Dendritic cell treated with granulocyte-macrophage colony-stimulating factor and Interleukin-4, amounts not matched to agents 40 ng/mL and 50 ng/mL, for 4 days (primary cell): ENCODE measurements at regions not wholly inside any gene's neighbourhood (a gene's known extent, or its start where the extent isn't known, plus 50 kb on each side); places are given as distances from the start of the nearest gene placed in this dataset.
"Not testable (repeated sequence)": the region's sequence is repeated elsewhere in the genome, so short reads cannot be mapped to it uniquely, and the experiment has no call there.

Source experiments
- H3K27ac Mint-ChIP-seq: one replicate; pipeline ENCODE4 v1.8.0; 2022; ENCODE audit warnings: mild to moderate bottlenecking, mixed read lengths
- H3K27me3 Mint-ChIP-seq: one replicate; pipeline ENCODE4 v1.8.0; 2022; ENCODE audit warnings: mild to moderate bottlenecking, mixed read lengths
- H3K36me3 Mint-ChIP-seq: one replicate; pipeline ENCODE4 v1.8.0; 2022; ENCODE audit warnings: low read depth, mixed read lengths
- H3K4me1 Mint-ChIP-seq: one replicate; pipeline ENCODE4 v1.8.0; 2022; ENCODE audit warnings: low read depth, mixed read lengths
- H3K4me3 Mint-ChIP-seq: one replicate; pipeline ENCODE4 v1.8.0; 2022; ENCODE audit warnings: mild to moderate bottlenecking, moderate library complexity, mixed read lengths
- H3K9me3 Mint-ChIP-seq: one replicate; pipeline ENCODE4 v1.8.0; 2022; ENCODE audit warnings: mixed read lengths
- intact Hi-C: fragments of 100-400 bp; cut with micrococcal nuclease; formaldehyde crosslinking; loops from one replicate; pipeline ENCODE4 v1.15.0; 2022

DNA sequence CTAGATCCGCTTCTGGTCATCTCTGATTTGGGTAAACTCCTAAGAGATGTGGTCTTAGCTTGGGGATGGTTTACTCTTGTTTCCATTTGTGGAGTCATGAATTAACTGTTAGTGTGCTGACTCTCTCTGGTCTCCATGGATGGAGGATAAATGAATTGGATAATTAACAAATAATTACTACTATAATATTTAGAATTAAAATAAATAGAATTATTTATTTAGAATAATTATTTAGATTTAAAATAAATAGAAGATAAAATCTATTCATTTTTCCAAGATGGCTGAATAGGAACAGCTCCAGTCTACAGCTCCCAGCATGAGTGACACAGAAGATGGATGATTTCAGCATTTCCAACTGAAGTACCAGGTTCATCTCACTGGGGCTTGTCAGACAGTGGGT is 1587.4 kb upstream of the AGA start:
- no peaks in the 10 kb centered on the region for H3K36me3 Mint-ChIP-seq
- intact Hi-C loops = no loop called here

DNA sequence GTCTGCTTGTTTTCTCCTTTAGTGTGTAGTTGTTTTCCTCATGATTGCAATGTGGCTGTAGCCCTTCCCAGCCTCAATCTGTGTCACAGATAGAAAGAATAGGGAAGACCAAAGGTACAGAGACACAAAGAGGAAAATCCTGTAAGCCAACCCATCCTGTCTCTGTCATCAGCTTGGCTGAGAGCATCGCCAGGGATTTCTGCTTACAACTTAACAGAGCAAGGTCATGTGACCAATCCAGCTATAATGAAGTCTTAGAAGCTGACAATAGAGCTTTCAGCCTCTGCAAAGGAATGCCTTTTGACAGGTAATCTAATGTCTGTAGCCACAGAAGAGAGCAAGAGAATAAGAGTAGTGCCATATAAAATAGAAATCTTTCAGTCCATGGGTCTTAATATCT is 1598.0 kb upstream of the AGA start:
- Mint-ChIP-seq H3K27ac (no peak overlapping the region), H3K9me3 (no peaks in the 10 kb centered on the region), H3K4me3 (no peak overlapping the region), H3K4me1 (no peaks in the 10 kb centered on the region), H3K27me3 (no peaks in the 10 kb centered on the region), H3K36me3 (no peaks in the 10 kb centered on the region)
- intact Hi-C loops = no loop called here

More for the DNA sequence above, 1587.4 kb upstream of the AGA start:
- Mint-ChIP-seq H3K27me3 (no peaks in the 10 kb centered on the region), H3K4me1 (no peaks in the 10 kb centered on the region), H3K27ac (no peak overlapping the region), H3K9me3 (peaks cover 71% of the 10 kb centered on the region), H3K4me3 (no peak overlapping the region)

DNA sequence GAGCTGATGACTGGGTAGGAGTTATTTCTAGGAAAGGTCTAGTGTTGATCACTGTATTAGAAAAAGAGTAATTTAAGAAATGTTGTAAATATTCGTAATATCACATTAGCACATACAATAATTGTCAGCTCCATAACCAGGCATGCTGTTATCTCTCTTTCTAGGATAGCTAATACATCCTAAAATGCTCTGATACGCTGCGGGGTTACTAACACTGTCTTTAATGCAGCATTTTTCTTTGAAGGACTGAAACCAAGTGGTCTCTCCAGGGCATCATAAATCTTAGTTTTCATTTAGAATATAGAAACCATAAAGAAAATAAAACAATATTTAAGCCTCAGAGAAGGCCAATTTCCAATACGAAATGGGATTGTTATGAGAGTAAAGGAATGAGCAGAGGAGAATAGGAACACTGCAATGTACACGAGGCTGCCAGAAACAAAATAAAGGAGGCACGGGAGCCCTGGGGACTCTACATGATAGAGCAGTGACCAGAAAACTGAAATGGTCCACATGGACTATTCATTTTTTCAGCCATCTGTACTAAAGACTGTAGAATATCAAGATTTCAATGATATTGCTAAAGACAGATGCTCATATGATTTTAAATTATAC is 1606.7 kb upstream of the AGA start:
- Mint-ChIP-seq H3K36me3 (no peaks in the 10 kb centered on the region), H3K27ac (no peak overlapping the region), H3K4me1 (no peaks in the 10 kb centered on the region), H3K27me3 (no peaks in the 10 kb centered on the region), H3K4me3 (no peak overlapping the region), H3K9me3 (peaks cover 11% of the 10 kb centered on the region)
- intact Hi-C loops = no loop called here

DNA sequence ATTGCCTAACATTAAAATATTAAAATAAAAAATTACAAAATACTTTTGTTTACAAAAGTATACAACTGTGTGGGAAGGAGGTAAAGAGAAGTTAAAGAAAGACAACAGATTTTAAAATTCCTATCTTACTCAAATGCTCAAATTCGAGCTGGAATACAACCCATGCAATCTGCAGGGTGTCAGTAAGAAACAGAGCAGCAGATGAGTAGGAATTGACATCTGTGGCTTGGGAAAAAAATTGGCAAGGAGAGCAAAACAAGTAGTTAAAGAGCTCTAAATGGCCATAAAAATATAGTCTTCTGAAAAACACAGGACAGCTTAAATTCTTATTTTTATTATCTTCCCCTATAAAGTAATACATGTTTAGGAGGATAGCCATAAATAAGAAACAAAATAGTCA is 1609.0 kb upstream of the AGA start:
- intact Hi-C loops = no loop called here
- H3K27me3 Mint-ChIP-seq = no peaks in the 10 kb centered on the region
- peaks cover 9% of the 10 kb centered on the region for H3K9me3 Mint-ChIP-seq
- no peaks in the 10 kb centered on the region for H3K4me1 Mint-ChIP-seq
- H3K36me3 Mint-ChIP-seq = no peaks in the 10 kb centered on the region
- no peak overlapping the region for H3K4me3 Mint-ChIP-seq
- H3K27ac Mint-ChIP-seq = no peak overlapping the region

DNA sequence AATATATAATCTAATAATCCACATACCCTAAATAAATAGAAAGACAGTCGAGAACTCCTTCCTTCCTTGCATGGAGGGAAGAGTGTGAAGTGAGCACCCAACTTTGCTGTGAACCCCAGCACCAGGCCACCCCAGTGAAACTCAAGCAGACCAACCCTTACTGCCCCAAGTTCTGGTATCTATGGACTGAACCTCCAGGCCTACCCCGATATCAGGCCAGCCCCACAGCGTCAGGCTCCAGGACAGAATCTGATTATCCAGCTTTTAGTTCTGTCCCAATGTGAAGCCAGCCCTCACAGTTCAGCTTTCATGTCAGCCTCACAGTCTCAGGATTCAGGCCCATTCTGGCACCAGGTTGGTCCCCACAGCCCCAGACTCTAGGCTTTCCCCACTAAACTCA is 1617.2 kb upstream of the AGA start:
- peaks cover 34% of the 10 kb centered on the region for H3K9me3 Mint-ChIP-seq
- H3K27ac Mint-ChIP-seq = no peak overlapping the region
- intact Hi-C loops = no loop called here
- no peaks in the 10 kb centered on the region for H3K4me1 Mint-ChIP-seq
- no peaks in the 10 kb centered on the region for H3K36me3 Mint-ChIP-seq
- no peak overlapping the region for H3K4me3 Mint-ChIP-seq
- no peaks in the 10 kb centered on the region for H3K27me3 Mint-ChIP-seq

DNA sequence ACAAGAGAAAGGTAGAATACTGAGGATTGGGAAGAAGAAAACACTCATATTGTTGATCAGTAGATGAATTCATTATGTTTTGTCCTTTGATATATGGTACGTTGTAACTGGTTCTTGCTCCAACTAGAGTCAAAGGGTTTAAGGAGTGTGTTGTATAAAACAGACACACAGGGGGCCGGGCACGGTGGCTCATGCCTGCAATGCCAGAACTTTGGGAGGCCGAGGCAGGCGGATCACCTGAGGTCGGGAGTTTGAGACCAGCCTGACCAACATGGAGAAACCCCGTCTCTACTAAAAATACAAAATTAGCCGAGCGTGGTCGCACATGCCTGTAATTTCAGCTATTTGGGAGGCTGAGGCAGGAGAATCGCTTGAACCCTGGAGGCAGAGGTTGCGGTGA is 1624.0 kb upstream of the AGA start:
- intact Hi-C loops, H3K4me3 Mint-ChIP-seq, H3K27me3 Mint-ChIP-seq, H3K36me3 Mint-ChIP-seq, H3K27ac Mint-ChIP-seq, H3K4me1 Mint-ChIP-seq: not testable (repeated sequence)
- peaks cover 19% of the 10 kb centered on the region for H3K9me3 Mint-ChIP-seq

DNA sequence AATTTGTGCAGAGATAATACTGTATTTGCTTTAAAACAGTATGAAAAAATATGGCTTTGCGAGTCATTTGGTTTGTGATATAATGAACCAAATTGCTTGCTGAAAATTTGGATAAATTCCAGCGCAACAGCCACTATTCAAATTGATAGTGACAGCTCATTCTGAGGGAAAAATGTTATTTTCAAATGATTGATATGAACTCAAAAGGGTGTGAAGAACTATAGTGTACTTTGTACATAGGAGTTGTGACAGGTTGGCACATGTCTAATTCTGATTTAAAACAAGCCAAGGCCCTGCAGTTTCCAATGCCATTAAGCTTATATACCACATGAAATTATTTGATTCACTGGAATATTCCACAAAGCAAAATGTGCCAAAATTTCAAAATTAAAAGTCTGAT is 1628.9 kb upstream of the AGA start:
- H3K9me3 Mint-ChIP-seq = peaks cover 27% of the 10 kb centered on the region
- H3K36me3 Mint-ChIP-seq = no peaks in the 10 kb centered on the region
- no peaks in the 10 kb centered on the region for H3K27me3 Mint-ChIP-seq
- no peak overlapping the region for H3K27ac Mint-ChIP-seq
- intact Hi-C loops = no loop called here
- no peaks in the 10 kb centered on the region for H3K4me1 Mint-ChIP-seq
- no peak overlapping the region for H3K4me3 Mint-ChIP-seq

DNA sequence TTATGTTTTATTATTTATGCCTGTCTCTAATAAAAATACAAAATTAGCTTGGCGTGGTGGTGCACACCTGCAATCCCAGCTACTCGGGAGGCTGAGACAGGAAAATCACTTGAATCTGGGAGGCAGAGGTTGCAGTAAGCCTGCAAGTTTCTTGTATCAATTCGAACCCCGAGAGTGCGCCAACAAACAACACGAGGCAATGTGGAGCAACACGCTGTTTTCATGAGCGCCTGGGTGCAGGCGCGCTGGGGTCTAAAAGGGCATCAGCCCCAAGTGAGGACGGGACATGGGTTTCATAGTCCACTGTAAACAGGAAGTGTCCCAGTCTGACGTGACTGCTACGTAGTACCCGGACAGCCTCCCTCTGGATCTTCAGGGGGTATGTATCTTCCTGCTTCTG is 1634.6 kb upstream of the AGA start:
- H3K9me3 Mint-ChIP-seq = peaks cover 17% of the 10 kb centered on the region
- intact Hi-C loops = no loop called here

DNA sequence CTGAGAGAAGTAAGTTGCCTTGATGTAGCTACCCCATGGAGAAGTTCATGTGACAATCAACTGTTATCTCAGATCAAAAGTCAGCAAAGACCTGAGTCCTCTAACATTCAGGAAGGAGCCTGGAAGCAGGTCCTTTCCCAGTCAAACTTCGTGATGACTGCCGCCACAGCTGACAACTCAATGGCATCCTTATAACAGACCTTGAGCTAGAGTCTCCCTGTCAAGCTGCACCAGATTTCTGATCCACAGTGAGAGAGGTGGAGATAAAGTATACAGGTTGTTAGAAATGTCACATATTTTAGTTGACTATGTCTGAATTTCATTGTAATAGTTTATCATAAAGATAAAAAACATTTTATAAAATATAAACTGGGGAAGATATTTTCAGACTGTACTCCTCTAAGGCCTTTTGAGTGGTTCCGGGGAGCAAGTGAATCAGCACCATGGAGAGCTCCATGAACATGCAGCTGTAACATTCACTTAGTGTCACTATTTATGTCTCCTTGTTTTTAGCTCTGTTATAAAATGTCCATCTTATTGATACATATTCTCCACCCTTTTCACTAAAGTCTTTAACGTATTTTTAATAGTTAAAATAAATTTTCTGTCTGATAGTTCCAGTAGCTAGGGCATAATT is 1653.5 kb upstream of the AGA start:
- Mint-ChIP-seq H3K36me3 (no peaks in the 10 kb centered on the region), H3K4me1 (no peaks in the 10 kb centered on the region), H3K4me3 (no peak overlapping the region), H3K27ac (no peak overlapping the region), H3K9me3 (peaks cover 31% of the 10 kb centered on the region), H3K27me3 (no peaks in the 10 kb centered on the region)
- intact Hi-C loops = no loop called here

More for the DNA sequence above, 1634.6 kb upstream of the AGA start:
- Mint-ChIP-seq H3K27me3 (no peaks in the 10 kb centered on the region), H3K4me3 (no peak overlapping the region), H3K27ac (no peak overlapping the region), H3K36me3 (no peaks in the 10 kb centered on the region), H3K4me1 (no peaks in the 10 kb centered on the region)

DNA sequence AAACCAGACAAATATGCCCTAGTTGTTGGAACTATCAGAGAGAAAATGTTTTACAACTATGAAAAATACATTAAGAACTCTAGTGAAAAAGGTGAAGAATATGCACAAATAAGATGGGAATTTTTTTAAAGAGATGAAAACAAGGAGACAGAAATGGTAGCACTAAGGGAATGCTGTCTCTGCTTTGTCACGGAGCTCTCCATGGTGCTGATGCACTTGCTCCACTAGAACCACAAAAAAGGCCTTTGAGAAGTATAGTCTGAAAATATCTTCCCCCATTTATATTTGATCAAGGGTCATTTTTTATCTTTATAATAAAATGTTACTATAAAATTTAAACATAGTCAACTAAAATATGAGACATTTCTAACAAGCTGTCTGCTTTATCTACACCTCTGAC is 1655.5 kb upstream of the AGA start:
- Mint-ChIP-seq H3K27ac (no peak overlapping the region), H3K4me1 (no peaks in the 10 kb centered on the region), H3K9me3 (peaks cover 18% of the 10 kb centered on the region)

DNA sequence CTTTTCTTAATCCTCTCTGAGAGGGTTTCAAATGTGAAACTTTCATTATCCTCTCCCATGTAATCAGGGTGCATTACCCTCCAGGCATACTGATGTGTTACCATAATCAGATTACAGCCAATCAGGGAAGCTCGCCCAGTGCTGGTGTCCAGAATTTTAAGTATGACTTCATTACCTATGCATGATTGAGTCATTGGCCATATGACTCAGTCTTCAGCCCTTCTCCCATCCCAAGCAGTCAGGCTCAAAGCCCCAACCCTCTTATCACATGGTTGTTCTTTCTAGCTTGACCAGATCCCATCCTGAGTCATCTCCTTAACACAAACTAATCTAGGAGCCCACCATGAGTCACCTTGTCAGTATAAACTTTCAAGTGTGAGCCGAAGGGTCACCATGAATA is 1668.1 kb upstream of the AGA start:
- H3K4me3 Mint-ChIP-seq = no peak overlapping the region
- peaks cover 37% of the 10 kb centered on the region for H3K9me3 Mint-ChIP-seq
- no peaks in the 10 kb centered on the region for H3K4me1 Mint-ChIP-seq
- no peaks in the 10 kb centered on the region for H3K27me3 Mint-ChIP-seq
- intact Hi-C loops = no loop called here
- no peak overlapping the region for H3K27ac Mint-ChIP-seq
- H3K36me3 Mint-ChIP-seq = no peaks in the 10 kb centered on the region

More for the DNA sequence above, 1655.5 kb upstream of the AGA start:
- no peak overlapping the region for H3K4me3 Mint-ChIP-seq
- H3K36me3 Mint-ChIP-seq = no peaks in the 10 kb centered on the region
- intact Hi-C loops = no loop called here
- H3K27me3 Mint-ChIP-seq = no peaks in the 10 kb centered on the region

DNA sequence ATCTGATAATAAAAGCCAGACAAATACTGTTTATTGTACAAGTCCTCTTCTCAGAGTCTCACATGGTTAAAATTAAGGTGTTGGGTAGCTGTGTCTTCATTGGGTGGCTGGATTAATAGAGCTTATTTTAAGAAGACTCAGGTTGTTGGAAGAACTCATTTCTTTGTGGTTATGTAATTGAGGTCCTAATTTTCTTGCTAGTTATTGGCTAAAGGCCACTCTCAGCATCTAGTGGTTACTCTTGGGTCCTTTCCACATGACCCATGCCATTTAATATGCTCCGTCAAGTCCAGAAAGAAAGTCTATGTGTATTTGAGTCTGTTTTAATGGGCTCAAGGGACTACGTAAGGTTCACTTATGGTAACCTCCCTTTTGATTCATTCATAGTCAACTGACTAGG is 1668.6 kb upstream of the AGA start:
- H3K4me3 Mint-ChIP-seq = no peak overlapping the region
- H3K9me3 Mint-ChIP-seq = peaks cover 37% of the 10 kb centered on the region

DNA sequence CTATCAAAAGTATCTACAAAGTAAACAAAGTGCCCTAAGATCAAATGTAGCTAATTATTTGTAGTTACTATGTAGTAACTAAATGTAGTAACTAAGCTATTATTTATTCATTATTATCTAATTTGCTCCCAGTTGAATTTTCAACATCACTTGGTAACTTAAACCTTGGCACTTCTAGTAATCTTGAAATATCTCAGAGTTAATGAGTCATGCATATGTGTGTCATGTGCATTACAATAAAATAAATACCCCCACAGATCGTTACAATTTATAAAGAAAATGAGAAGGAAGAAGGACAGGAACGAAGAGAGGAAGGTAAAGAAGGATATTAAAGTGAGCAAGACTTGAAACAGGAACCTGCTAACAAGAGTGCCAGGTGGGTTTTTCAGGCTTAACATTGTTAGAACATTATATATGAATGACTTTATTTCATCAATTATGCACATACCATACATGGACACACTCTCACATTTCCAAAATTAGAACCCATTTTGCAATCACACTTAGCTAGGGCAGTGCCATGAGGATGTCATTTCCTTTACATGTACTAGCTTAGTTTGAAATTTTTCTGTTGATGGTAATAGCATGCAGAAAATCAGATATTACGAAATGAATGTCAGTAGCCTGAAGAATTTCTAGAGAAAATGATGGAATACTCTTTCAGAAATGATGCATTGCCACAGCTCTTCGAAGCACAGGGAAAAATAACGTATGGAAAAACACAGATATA is 1670.4 kb upstream of the AGA start:
- no peaks in the 10 kb centered on the region for H3K36me3 Mint-ChIP-seq
- no peak overlapping the region for H3K27ac Mint-ChIP-seq
- intact Hi-C loops = no loop called here
- H3K27me3 Mint-ChIP-seq = no peaks in the 10 kb centered on the region
- no peak overlapping the region for H3K4me3 Mint-ChIP-seq
- H3K9me3 Mint-ChIP-seq = peaks cover 29% of the 10 kb centered on the region
- no peaks in the 10 kb centered on the region for H3K4me1 Mint-ChIP-seq

More for the DNA sequence above, 1668.6 kb upstream of the AGA start:
- H3K36me3 Mint-ChIP-seq = no peaks in the 10 kb centered on the region
- no peaks in the 10 kb centered on the region for H3K27me3 Mint-ChIP-seq
- H3K27ac Mint-ChIP-seq = no peak overlapping the region
- H3K4me1 Mint-ChIP-seq = no peaks in the 10 kb centered on the region
- intact Hi-C loops = no loop called here

DNA sequence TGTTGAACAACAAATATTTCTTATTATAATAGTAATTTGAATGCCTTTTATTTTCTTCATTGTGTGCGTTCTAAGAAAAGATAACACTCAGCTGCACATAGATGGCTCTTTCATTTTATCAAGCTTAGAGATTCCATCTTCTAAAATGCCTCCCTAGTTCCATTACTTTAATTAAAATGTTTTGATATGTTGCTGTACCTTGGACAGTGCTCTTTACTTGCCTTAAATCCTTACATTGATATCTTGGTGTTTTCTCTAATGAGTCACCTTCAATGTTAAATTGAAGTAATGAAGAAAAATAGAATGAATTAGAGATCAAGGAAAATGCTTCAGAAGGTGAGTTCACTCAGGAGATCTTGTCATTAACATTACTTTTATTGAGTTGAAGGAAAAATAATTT is 1672.4 kb upstream of the AGA start:
- H3K4me3 Mint-ChIP-seq = no peak overlapping the region
- intact Hi-C loops = no loop called here
- no peaks in the 10 kb centered on the region for H3K27me3 Mint-ChIP-seq
- no peak overlapping the region for H3K27ac Mint-ChIP-seq
- peaks cover 23% of the 10 kb centered on the region for H3K9me3 Mint-ChIP-seq
- no peaks in the 10 kb centered on the region for H3K36me3 Mint-ChIP-seq
- H3K4me1 Mint-ChIP-seq = no peaks in the 10 kb centered on the region
